ENCODE measurements at regions not wholly inside any gene's neighbourhood (a gene's known extent, or its start where the extent isn't known, plus 50 kb on each side); places are given as distances from the start of the nearest gene placed in this dataset.

DNA sequence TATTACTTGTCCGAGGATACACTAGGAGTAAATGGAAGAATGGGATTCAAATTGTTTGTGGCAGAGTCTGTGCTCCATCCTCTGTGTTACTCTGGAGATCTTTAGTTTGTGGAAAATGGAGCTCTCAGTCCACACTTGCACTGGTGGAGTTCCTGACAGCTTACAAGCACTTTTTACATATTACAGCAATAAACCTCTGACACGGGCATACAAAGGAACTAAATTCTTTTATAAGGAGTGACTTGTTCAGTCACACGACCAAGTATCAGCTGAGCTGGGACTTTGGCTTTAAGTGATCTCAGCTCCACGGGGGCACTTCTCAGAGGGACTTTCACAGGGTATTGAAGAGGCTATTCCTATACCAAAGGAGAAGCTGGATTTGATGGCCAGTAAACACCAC lies 417.5 kb downstream of the LRIG3 start:
- 47 to 65% (median 60%) methylated on average over 4 of the region's 4 CpGs for WGBS, 4 donors
- no peak overlapping the region for H3K4me3 ChIP-seq
- no peak for TF ChIP-seq POLR2A (IDR thresholded peaks at IDR 0.05)
- TF ChIP-seq, protein P1, sequence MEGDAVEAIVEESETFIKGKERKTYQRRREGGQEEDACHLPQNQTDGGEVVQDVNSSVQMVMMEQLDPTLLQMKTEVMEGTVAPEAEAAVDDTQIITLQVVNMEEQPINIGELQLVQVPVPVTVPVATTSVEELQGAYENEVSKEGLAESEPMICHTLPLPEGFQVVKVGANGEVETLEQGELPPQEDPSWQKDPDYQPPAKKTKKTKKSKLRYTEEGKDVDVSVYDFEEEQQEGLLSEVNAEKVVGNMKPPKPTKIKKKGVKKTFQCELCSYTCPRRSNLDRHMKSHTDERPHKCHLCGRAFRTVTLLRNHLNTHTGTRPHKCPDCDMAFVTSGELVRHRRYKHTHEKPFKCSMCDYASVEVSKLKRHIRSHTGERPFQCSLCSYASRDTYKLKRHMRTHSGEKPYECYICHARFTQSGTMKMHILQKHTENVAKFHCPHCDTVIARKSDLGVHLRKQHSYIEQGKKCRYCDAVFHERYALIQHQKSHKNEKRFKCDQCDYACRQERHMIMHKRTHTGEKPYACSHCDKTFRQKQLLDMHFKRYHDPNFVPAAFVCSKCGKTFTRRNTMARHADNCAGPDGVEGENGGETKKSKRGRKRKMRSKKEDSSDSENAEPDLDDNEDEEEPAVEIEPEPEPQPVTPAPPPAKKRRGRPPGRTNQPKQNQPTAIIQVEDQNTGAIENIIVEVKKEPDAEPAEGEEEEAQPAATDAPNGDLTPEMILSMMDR (IDR thresholded peaks at IDR 0.05), result no peak
- no peaks in the 10 kb centered on the region for H3K4me1 ChIP-seq
- intact Hi-C loops (cut with DNase I), result no loop called here
- ATAC-seq (no peak), DNase-seq (no peak)
- no peak overlapping the region for H3K27ac ChIP-seq
- H3K9me3 ChIP-seq, result no peaks in the 10 kb centered on the region
- no peaks in the 10 kb centered on the region for H3K36me3 ChIP-seq
- no peaks in the 10 kb centered on the region for H3K27me3 ChIP-seq

DNA sequence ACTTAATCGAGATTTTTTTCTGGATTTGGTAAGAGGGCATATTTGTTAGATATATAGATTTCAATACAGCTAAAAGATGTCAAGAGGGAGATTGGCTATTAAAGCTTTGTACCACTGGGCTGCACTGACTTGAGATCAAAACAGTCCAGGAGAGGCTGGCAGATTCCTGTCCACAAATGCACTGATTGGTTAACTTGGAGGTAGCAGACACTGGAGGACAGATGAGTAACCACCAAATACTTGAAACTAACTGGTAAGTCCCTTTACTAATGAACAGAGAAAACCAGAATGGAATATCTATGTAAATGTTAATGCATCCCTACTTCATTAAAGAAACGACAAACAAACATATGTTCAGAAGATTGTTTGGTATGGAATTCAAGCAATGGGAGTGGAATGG lies 416.6 kb downstream of the LRIG3 start:
- TF ChIP-seq, protein P1 (IDR thresholded peaks at IDR 0.05), result no peak
- no peak for TF ChIP-seq POLR2A (IDR thresholded peaks at IDR 0.05)
- intact Hi-C loops (cut with DNase I), result no loop called here
- WGBS, 4 donors, result 93 to 99% (median 94%) methylated on average over 2 of the region's 2 CpGs
- Histone ChIP-seq H3K27me3 (no peaks in the 10 kb centered on the region), H3K4me3 (no peak overlapping the region), H3K36me3 (no peaks in the 10 kb centered on the region), H3K27ac (no peak overlapping the region), H3K4me1 (no peaks in the 10 kb centered on the region), H3K9me3 (no peaks in the 10 kb centered on the region)
- DNase-seq, result no peak
- ATAC-seq, result no peak

DNA sequence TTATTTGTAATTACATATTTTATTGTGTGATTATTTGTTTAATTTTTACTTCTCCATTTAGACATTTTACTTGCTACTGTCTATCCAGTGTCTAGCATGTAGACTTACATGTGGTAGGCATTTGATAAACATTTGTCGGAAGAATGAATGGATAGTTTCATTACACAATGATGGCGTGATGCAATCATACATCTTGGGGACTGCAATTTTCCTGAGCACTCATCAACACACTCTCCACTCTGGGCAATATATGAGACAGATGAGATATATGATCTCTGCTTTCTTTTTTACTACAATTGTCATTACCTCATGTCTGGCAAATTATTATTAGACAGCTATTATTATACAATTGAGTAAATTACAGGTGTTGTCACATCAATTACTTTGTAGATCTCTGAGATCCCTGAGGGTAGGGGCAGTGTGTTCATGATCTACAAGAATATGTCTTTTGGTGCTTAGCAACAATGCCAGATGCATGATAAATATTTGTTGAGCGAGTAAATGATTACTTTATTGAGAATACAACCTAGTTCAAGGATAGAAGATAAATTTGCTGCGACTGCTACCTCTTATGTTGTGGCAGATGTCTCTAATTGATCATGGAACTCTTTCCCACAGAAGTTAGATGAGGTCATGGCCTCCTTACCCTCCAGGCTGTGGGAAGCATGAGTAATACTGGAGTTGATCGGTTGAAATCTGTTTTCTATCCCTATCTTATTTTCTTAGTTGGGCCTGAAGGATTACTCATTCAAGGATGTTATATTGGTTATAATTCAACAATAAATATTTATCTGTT lies 416.0 kb downstream of the LRIG3 start:
- ATAC-seq (no peak), DNase-seq (no peak)
- Histone ChIP-seq H3K36me3 (no peaks in the 10 kb centered on the region), H3K4me3 (no peak overlapping the region), H3K9me3 (no peaks in the 10 kb centered on the region), H3K4me1 (no peaks in the 10 kb centered on the region), H3K27ac (no peak overlapping the region), H3K27me3 (no peaks in the 10 kb centered on the region)
- no peak for TF ChIP-seq POLR2A (IDR thresholded peaks at IDR 0.05)
- TF ChIP-seq, protein P1 (IDR thresholded peaks at IDR 0.05), result no peak
- intact Hi-C loops (cut with DNase I), result no loop called here
- 84 to 90% (median 88%) methylated on average over 5 of the region's 5 CpGs for WGBS, 4 donors

GRCh38 chr12:58509116-58509885 lies 411.0 kb downstream of the LRIG3 start:
- ATAC-seq (no peak), DNase-seq (no peak)
- Histone ChIP-seq H3K27me3 (peaks cover 0 to 3% (median 0%) of the 10 kb centered on the region in 9 donors), H3K36me3 (no peaks in the 10 kb centered on the region), H3K27ac (no peak overlapping the region), H3K4me3 (no peak overlapping the region), H3K4me1 (no peaks in the 10 kb centered on the region), H3K9me3 (peaks cover 0 to 3% (median 0%) of the 10 kb centered on the region in 12 donors)
- no peak for TF ChIP-seq POLR2A (IDR thresholded peaks at IDR 0.05)
- TF ChIP-seq, protein P1 (IDR thresholded peaks at IDR 0.05), result no peak
- 76 to 82% (median 79%) methylated on average over 5 of the region's 5 CpGs for WGBS, 4 donors
- intact Hi-C loops (cut with DNase I), result no loop called here
